Left lung (tissue), 4 donors: ENCODE measurements at regions not wholly inside any gene's neighbourhood (a gene's known extent, or its start where the extent isn't known, plus 50 kb on each side); places are given as distances from the start of the nearest gene placed in this dataset.

ENCODE experiments used
- ATAC-seq: fragments of 200-7000 bp; cut with Tn5 transposase; one replicate; pipeline ENCODE4 v1.9.1; 2020; ENCODE audit warnings: moderate library complexity
- DNase-seq, 4 donors: peaks; one replicate each; pipeline ENCODE4 v3.0.0-alpha.2; 2013 to 2020
- H3K27ac ChIP-seq, 2 donors: fragments of 200-600 bp; sonication (generic) in 1 of 2; one replicate each; pipeline versions ENCODE4 v1.5.0 to v1.8.0; 2020 to 2021
- H3K27me3 ChIP-seq, 2 donors: fragments of 200-600 bp; sonication (generic) in 1 of 2; one replicate each; pipeline versions ENCODE4 v1.5.0 to v1.8.0; 2020 to 2021
- H3K36me3 ChIP-seq, 2 donors: fragments of 200-600 bp; sonication (generic) in 1 of 2; one replicate each; pipeline versions ENCODE4 v1.5.0 to v1.8.0; 2020 to 2021
- H3K4me1 ChIP-seq, 2 donors: fragments of 200-600 bp; one replicate each; pipeline ENCODE4 v1.8.0; 2021
- H3K4me3 ChIP-seq, 2 donors: fragments of 200-600 bp; sonication (generic) in 1 of 2; one replicate each; pipeline versions ENCODE4 v1.5.0 to v1.8.0; 2020 to 2021; ENCODE audit warnings: mild to moderate bottlenecking in 1 of 2
- H3K9me3 ChIP-seq, 2 donors: fragments of 200-600 bp; sonication (generic) in 1 of 2; one replicate each; pipeline versions ENCODE4 v1.5.0 to v1.8.0; 2020 to 2021
- CTCF ChIP-seq, 2 donors: fragments of 200-600 bp; sonication (generic) in 1 of 2; IDR thresholded peaks; one replicate each; pipeline versions ENCODE4 v1.5.0 to v1.8.0; 2021; ENCODE audit warnings: antibody characterized with exemption in 2 of 2
- intact Hi-C, 2 donors: fragments of 100-400 bp; cut with DNase I; formaldehyde crosslinking; loops; one replicate each; pipeline versions ENCODE4 v1.11.2 to v1.14.2; 2022
- donor health status: DM: no; HTN: yes; CAD: no.
- donor health status: DM: no; HTN: no; CAD: no.

DNA sequence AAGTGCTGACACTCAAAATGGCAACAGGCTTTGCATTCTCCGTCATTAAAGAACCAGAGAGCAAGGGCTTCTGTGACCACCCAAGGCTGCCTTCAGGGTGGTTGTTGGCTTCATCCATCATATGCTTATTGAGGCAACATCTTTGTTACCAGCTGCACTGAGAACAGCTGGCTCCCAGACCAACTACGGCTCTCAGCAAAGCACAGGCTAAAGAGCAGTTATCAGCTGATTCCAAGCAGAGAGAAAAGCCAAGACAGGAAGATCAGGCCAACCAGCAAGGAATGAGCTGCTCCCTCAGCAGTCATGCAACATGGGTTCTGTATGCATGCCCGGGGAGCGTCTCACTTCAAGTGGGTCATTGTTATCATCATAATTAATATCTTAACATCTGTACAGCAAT, 358.9 kb downstream of the ACTL7B start:
- no peaks in the 10 kb centered on the region for H3K4me1 ChIP-seq
- H3K27ac ChIP-seq, result no peak overlapping the region
- ATAC-seq, result no peak
- H3K27me3 ChIP-seq, result no peaks in the 10 kb centered on the region
- peaks cover 0 to 15% of the 10 kb centered on the region in 2 donors for H3K9me3 ChIP-seq
- no peak overlapping the region for H3K4me3 ChIP-seq
- no peaks in the 10 kb centered on the region for H3K36me3 ChIP-seq
- no peak for TF ChIP-seq CTCF (IDR thresholded peaks at IDR 0.05)
- intact Hi-C loops, result no loop called here
- DNase-seq, result peak in 1 of 4 donors; percentile 13

GRCh38 chr9:108489567-108489966, 366.2 kb downstream of the ACTL7B start:
- H3K27me3 ChIP-seq, result no peaks in the 10 kb centered on the region
- no peak overlapping the region for H3K27ac ChIP-seq
- no peak for ATAC-seq
- H3K9me3 ChIP-seq, result no peaks in the 10 kb centered on the region
- no peak for DNase-seq
- TF ChIP-seq CTCF (IDR thresholded peaks at IDR 0.05), result no peak
- H3K4me3 ChIP-seq, result no peak overlapping the region
- H3K4me1 ChIP-seq, result no peaks in the 10 kb centered on the region
- H3K36me3 ChIP-seq, result no peaks in the 10 kb centered on the region
- intact Hi-C loops, result no loop called here

DNA sequence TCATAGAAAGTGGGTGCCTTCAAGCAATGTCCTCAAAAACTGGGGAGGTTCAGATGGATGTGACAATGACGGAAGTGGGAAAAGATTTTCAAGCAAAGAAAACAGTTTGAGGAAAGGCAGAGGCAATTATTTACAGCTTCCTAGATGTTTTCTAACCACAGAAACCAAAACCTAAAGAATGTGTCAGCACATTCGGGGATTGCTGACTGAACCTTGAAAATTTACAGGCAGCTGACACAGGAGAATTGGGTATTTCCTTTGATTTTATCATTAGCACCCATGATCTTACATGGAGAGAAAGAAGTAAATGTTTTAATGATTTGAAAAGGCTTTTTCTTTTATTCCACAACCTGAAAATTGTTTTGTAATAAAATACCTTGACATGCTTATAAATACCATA, 369.0 kb downstream of the ACTL7B start:
- no peak for DNase-seq
- no peak overlapping the region for H3K4me3 ChIP-seq
- H3K4me1 ChIP-seq, result no peaks in the 10 kb centered on the region
- no peaks in the 10 kb centered on the region for H3K9me3 ChIP-seq
- no peaks in the 10 kb centered on the region for H3K36me3 ChIP-seq
- no peak overlapping the region for H3K27ac ChIP-seq
- no peak for TF ChIP-seq CTCF (IDR thresholded peaks at IDR 0.05)
- H3K27me3 ChIP-seq, result no peaks in the 10 kb centered on the region
- intact Hi-C loops, result no loop called here
- ATAC-seq, result no peak

GRCh38 chr9:108484468-108484867, 371.3 kb downstream of the ACTL7B start:
- Histone ChIP-seq H3K4me3 (no peak overlapping the region), H3K27me3 (no peaks in the 10 kb centered on the region), H3K36me3 (no peaks in the 10 kb centered on the region), H3K9me3 (no peaks in the 10 kb centered on the region), H3K4me1 (no peaks in the 10 kb centered on the region), H3K27ac (no peak overlapping the region)
- no peak for ATAC-seq
- no peak for DNase-seq
- no peak for TF ChIP-seq CTCF (IDR thresholded peaks at IDR 0.05)
- intact Hi-C loops, result no loop called here

GRCh38 chr9:108483676-108484075, 372.1 kb downstream of the ACTL7B start:
- Histone ChIP-seq H3K27me3 (no peaks in the 10 kb centered on the region), H3K36me3 (no peaks in the 10 kb centered on the region), H3K9me3 (no peaks in the 10 kb centered on the region), H3K27ac (no peak overlapping the region), H3K4me3 (no peak overlapping the region), H3K4me1 (peaks cover 0 to 1% of the 10 kb centered on the region in 2 donors)
- intact Hi-C loops, result no loop called here
- no peak for TF ChIP-seq CTCF (IDR thresholded peaks at IDR 0.05)
- ATAC-seq, result no peak
- DNase-seq, result no peak
